ENCODE measurements at regions not wholly inside any gene's neighbourhood (a gene's known extent, or its start where the extent isn't known, plus 50 kb on each side); places are given as distances from the start of the nearest gene placed in this dataset.
A peak's percentile ranks its signal among the peaks of the same experiment; 100 is the strongest.

DNA sequence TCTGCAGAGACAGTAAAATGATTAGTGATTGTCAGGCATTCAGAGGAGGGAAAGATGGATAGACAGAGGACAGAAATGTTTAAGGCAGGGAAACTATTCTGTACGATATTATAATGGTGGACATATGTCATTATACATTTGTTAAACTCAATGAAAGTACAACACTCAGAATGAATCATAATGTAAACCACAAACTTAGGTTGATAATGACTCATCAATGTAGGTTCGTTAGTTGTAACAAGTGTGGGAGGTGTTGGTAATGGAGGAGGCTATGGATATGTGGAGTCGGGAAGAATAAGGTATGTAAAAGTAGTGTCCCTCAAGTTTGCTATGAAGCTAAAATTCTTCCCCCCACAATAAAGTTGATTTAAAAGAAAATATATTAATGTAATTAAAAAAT lies 455.0 kb downstream of the BRINP3 start:
- no peaks in the 10 kb centered on the region for H3K36me3 ChIP-seq (replicated peaks; ENCODE audit: low read depth, low read length)
- peak overlapping the region; percentile 21 for H3K4me2 ChIP-seq (ENCODE audit: low read length)
- no peak overlapping the region for H3K4me3 ChIP-seq (ENCODE audit: low read length)
- H3K79me2 ChIP-seq (ENCODE audit: low read length), result no peaks in the 10 kb centered on the region
- peaks cover 7% of the 10 kb centered on the region for H3K27me3 ChIP-seq (ENCODE audit: low read depth, low read length)
- TF ChIP-seq CTCF (IDR thresholded peaks at IDR 0.05; ENCODE audit: low read depth, low read length) (no peak), EZH2phosphoT487 (IDR thresholded peaks at IDR 0.05; ENCODE audit: low read depth) (no peak)
- no peaks in the 10 kb centered on the region for H3K9me3 ChIP-seq (ENCODE audit: insufficient read depth, low read length)
- peaks cover 15% of the 10 kb centered on the region for H3K4me1 ChIP-seq (ENCODE audit: low read length)
- H2AFZ ChIP-seq (ENCODE audit: low read depth, low read length), result no peak overlapping the region
- no peak overlapping the region for H3K9ac ChIP-seq (ENCODE audit: low read length)
- no peaks in the 10 kb centered on the region for H4K20me1 ChIP-seq (ENCODE audit: insufficient read depth, low read length)
- no peak overlapping the region for H3K27ac ChIP-seq (ENCODE audit: low read length)

DNA sequence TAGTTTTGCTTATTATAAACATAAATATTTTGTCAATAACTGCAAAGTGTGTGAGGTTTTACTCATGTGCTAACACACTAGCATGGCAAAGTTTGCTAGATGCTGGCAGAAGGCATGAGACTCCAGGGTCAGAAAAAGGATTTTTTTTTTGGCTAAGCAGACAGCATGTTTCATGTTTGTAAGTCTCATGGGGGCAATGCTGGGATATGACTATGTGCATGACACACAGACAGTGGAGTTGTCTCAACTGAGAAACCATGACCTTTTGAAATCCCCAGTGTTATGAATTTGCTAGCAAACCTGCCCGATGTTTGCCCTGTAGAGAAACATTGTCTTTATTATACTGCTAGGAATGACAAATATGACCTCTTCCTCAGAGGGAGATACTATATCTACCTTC lies 448.2 kb downstream of the BRINP3 start:
- Histone ChIP-seq H3K27ac (ENCODE audit: low read length) (no peak overlapping the region), H3K9ac (ENCODE audit: low read length) (no peak overlapping the region), H4K20me1 (ENCODE audit: insufficient read depth, low read length) (no peaks in the 10 kb centered on the region), H3K4me3 (ENCODE audit: low read length) (no peak overlapping the region), H3K79me2 (ENCODE audit: low read length) (no peaks in the 10 kb centered on the region), H3K9me3 (ENCODE audit: insufficient read depth, low read length) (no peaks in the 10 kb centered on the region), H3K4me1 (ENCODE audit: low read length) (no peaks in the 10 kb centered on the region), H3K4me2 (ENCODE audit: low read length) (no peak overlapping the region), H3K36me3 (replicated peaks; ENCODE audit: low read depth, low read length) (no peaks in the 10 kb centered on the region), H2AFZ (ENCODE audit: low read depth, low read length) (no peak overlapping the region), H3K27me3 (ENCODE audit: low read depth, low read length) (no peaks in the 10 kb centered on the region)
- TF ChIP-seq CTCF (IDR thresholded peaks at IDR 0.05; ENCODE audit: low read depth, low read length), result no peak
- no peak for TF ChIP-seq EZH2phosphoT487 (IDR thresholded peaks at IDR 0.05; ENCODE audit: low read depth)

- Histone ChIP-seq H3K4me1 (ENCODE audit: low read length) (no peaks in the 10 kb centered on the region), H3K4me3 (ENCODE audit: low read length) (no peak overlapping the region), H2AFZ (ENCODE audit: low read depth, low read length) (no peak overlapping the region), H3K27ac (ENCODE audit: low read length) (no peak overlapping the region), H3K9me3 (ENCODE audit: insufficient read depth, low read length) (no peaks in the 10 kb centered on the region), H3K27me3 (ENCODE audit: low read depth, low read length) (no peaks in the 10 kb centered on the region), H4K20me1 (ENCODE audit: insufficient read depth, low read length) (no peaks in the 10 kb centered on the region), H3K79me2 (ENCODE audit: low read length) (no peaks in the 10 kb centered on the region), H3K36me3 (replicated peaks; ENCODE audit: low read depth, low read length) (no peaks in the 10 kb centered on the region), H3K9ac (ENCODE audit: low read length) (no peak overlapping the region), H3K4me2 (ENCODE audit: low read length) (no peak overlapping the region)
- TF ChIP-seq EZH2phosphoT487 (IDR thresholded peaks at IDR 0.05; ENCODE audit: low read depth), result no peak
- TF ChIP-seq CTCF (IDR thresholded peaks at IDR 0.05; ENCODE audit: low read depth, low read length), result no peak
Measured at GRCh38 chr1:190043655-190044054, 434.0 kb downstream of the BRINP3 start.

DNA sequence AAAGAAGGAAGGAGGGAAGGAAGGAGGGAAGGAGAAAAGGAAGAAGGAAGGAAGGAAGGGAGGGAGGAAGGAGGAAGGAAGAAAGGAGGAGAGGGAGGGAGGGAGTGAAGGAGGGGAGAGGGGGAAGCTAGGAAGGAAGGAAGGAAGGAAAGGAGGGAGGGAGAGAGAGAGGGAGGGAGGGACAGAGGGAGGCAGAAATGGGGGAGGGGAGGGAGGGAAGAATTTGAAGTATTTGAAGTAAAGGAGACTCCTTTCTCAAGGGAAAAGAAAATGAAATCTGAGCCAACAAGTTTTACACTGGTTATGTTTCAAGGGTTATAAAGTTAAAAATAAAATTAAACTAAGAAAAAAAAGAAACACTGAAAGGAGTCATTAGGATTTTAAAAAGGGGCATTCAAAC lies 431.4 kb downstream of the BRINP3 start:
- Histone ChIP-seq H3K27ac (ENCODE audit: low read length) (no peak overlapping the region), H3K79me2 (ENCODE audit: low read length) (no peaks in the 10 kb centered on the region), H2AFZ (ENCODE audit: low read depth, low read length) (no peak overlapping the region), H3K4me3 (ENCODE audit: low read length) (no peak overlapping the region), H3K9ac (ENCODE audit: low read length) (no peak overlapping the region), H3K4me1 (ENCODE audit: low read length) (no peaks in the 10 kb centered on the region), H4K20me1 (ENCODE audit: insufficient read depth, low read length) (no peaks in the 10 kb centered on the region), H3K27me3 (ENCODE audit: low read depth, low read length) (no peaks in the 10 kb centered on the region), H3K4me2 (ENCODE audit: low read length) (no peak overlapping the region), H3K36me3 (replicated peaks; ENCODE audit: low read depth, low read length) (no peaks in the 10 kb centered on the region), H3K9me3 (ENCODE audit: insufficient read depth, low read length) (no peaks in the 10 kb centered on the region)
- TF ChIP-seq EZH2phosphoT487 (IDR thresholded peaks at IDR 0.05; ENCODE audit: low read depth) (no peak), CTCF (IDR thresholded peaks at IDR 0.05; ENCODE audit: low read depth, low read length) (no peak)

Measured in OCI-LY3 (cell line).